Dermis microvascular lymphatic vessel endothelial cell (primary cell): ENCODE measurements at regions not wholly inside any gene's neighbourhood (a gene's known extent, or its start where the extent isn't known, plus 50 kb on each side); places are given as distances from the start of the nearest gene placed in this dataset.

Experiments used
- DNase-seq, 2 donors: peaks; one replicate each; pipeline versions ENCODE4 v3.0.0 to v3.0.0-alpha.2; 2010; ENCODE audit warnings: low read depth in 2 of 2

- DNase-seq: no peak
These were observed 368.5 kb downstream of the MAFB start for GRCh38 chr20:40320517-40321011.

- DNase-seq: no peak
These were observed 369.1 kb downstream of the MAFB start for GRCh38 chr20:40319741-40320516.

GRCh38 chr20:40319056-40319455 is 370.0 kb downstream of the MAFB start:
- no peak for DNase-seq

GRCh38 chr20:40317156-40317790 is 371.8 kb downstream of the MAFB start:
- no peak for DNase-seq

GRCh38 chr20:40314278-40314677 is 374.8 kb downstream of the MAFB start:
- DNase-seq: peak; percentile 37 to 85

GRCh38 chr20:40313730-40314129 is 375.3 kb downstream of the MAFB start:
- no peak for DNase-seq

GRCh38 chr20:40309731-40310130 is 379.3 kb downstream of the MAFB start:
- DNase-seq: peak in 1 of 2 donors; percentile 54

- no peak for DNase-seq
These were observed 381.0 kb downstream of the MAFB start for GRCh38 chr20:40307997-40308396.

GRCh38 chr20:40307268-40307667 is 381.8 kb downstream of the MAFB start:
- no peak for DNase-seq

- DNase-seq: no peak
These were observed 383.7 kb downstream of the MAFB start for GRCh38 chr20:40305303-40305702.

GRCh38 chr20:40304119-40304613 is 384.9 kb downstream of the MAFB start:
- DNase-seq: no peak

- peak; percentile 89 to 97 for DNase-seq
These were observed 394.3 kb downstream of the MAFB start for GRCh38 chr20:40294747-40295146.

GRCh38 chr20:40294175-40294574 is 394.9 kb downstream of the MAFB start:
- DNase-seq: no peak

GRCh38 chr20:40293740-40294139 is 395.3 kb downstream of the MAFB start:
- DNase-seq: peak; percentile 69 to 94

- DNase-seq: no peak
These were observed 397.4 kb downstream of the MAFB start for GRCh38 chr20:40291493-40292135.

GRCh38 chr20:40287683-40288082 is 401.4 kb downstream of the MAFB start:
- DNase-seq: no peak

GRCh38 chr20:40286975-40287531 is 402.0 kb downstream of the MAFB start:
- DNase-seq: peak in 1 of 2 donors; percentile 8

GRCh38 chr20:40284611-40285010 is 404.4 kb downstream of the MAFB start:
- no peak for DNase-seq

GRCh38 chr20:40283689-40284088 is 405.3 kb downstream of the MAFB start:
- DNase-seq: no peak

GRCh38 chr20:40282941-40283340 is 406.1 kb downstream of the MAFB start:
- no peak for DNase-seq

GRCh38 chr20:40282541-40282940 is 406.5 kb downstream of the MAFB start:
- DNase-seq: no peak

GRCh38 chr20:40280616-40281015 is 408.4 kb downstream of the MAFB start:
- no peak for DNase-seq
